Naive B cell (primary cell): ENCODE measurements at regions not wholly inside any gene's neighbourhood (a gene's known extent, or its start where the extent isn't known, plus 50 kb on each side); places are given as distances from the start of the nearest gene placed in this dataset.
"Not testable (repeated sequence)": the region's sequence is repeated elsewhere in the genome, so short reads cannot be mapped to it uniquely, and the experiment has no call there.

Experiments
- ATAC-seq, 2 donors: fragments of 150-1000 bp; cut with Tn5 transposase; 2 replicates each; pipeline ENCODE4 v1.10.0; 2021; ENCODE audit warnings: low read depth in 2 of 2, mild to moderate bottlenecking in 2 of 2, moderate library complexity in 2 of 2
- DNase-seq: peaks from one replicate; pipeline ENCODE4 v3.0.0; 2022
- H3K27ac Mint-ChIP-seq, 6 donors: one replicate each; pipeline ENCODE4 v1.8.0; 2020 to 2022; ENCODE audit warnings: mild to moderate bottlenecking in 6 of 6, mixed read lengths in 6 of 6, moderate library complexity in 5 of 6, inconsistent platforms in 2 of 6
- H3K27me3 Mint-ChIP-seq, 3 donors: one replicate each; pipeline ENCODE4 v1.8.0; 2021 to 2022; ENCODE audit warnings: mixed read lengths in 3 of 3, mild to moderate bottlenecking in 1 of 3
- H3K36me3 Mint-ChIP-seq, 2 donors: one replicate each; pipeline ENCODE4 v1.8.0; 2020 to 2022; ENCODE audit warnings: mixed read lengths in 2 of 2, inconsistent platforms in 1 of 2, mild to moderate bottlenecking in 1 of 2
- H3K4me1 Mint-ChIP-seq, 3 donors: one replicate each; pipeline ENCODE4 v1.8.0; 2020 to 2022; ENCODE audit warnings: mixed read lengths in 3 of 3, inconsistent platforms in 1 of 3, mild to moderate bottlenecking in 1 of 3, moderate library complexity in 1 of 3
- H3K4me3 Mint-ChIP-seq, 8 donors: one replicate each; pipeline ENCODE4 v1.8.0; 2020 to 2022; ENCODE audit warnings: mild to moderate bottlenecking in 8 of 8, mixed read lengths in 8 of 8, moderate library complexity in 8 of 8, inconsistent platforms in 2 of 8
- H3K9me3 Mint-ChIP-seq, 7 donors: one replicate each; pipeline ENCODE4 v1.8.0; 2020 to 2022; ENCODE audit warnings: mixed read lengths in 7 of 7, mild to moderate bottlenecking in 5 of 7, inconsistent platforms in 2 of 7, moderate library complexity in 1 of 7

GRCh38 chr6:78646542-78647415 lies 220.6 kb upstream of the IRAK1BP1 start:
- not testable (repeated sequence) for H3K27ac Mint-ChIP-seq, H3K4me1 Mint-ChIP-seq, ATAC-seq, H3K36me3 Mint-ChIP-seq, H3K4me3 Mint-ChIP-seq, H3K27me3 Mint-ChIP-seq, DNase-seq
- H3K9me3 Mint-ChIP-seq = peaks cover 5 to 27% (median 14%) of the 10 kb centered on the region in 7 donors

DNA sequence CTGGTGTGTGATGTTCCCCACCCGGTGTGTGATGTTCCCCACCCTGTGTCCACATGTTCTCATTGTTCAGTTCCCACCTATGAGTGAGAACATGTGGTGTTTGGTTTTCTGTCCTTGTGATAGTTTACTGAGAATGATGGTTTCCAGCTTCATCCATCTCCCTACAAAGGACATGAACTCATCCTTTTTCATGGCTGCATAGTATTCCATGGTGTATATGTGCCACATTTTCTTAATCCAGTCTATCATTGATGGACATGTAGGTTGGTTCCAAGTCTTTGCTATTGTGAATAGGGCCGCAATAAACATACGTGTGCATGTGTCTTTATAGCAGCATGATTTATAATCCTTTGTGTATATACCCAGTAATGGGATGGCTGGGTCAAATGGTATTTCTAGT lies 201.5 kb upstream of the IRAK1BP1 start:
- not testable (repeated sequence) for H3K4me3 Mint-ChIP-seq, H3K27ac Mint-ChIP-seq, H3K4me1 Mint-ChIP-seq, H3K9me3 Mint-ChIP-seq, H3K27me3 Mint-ChIP-seq, DNase-seq, ATAC-seq, H3K36me3 Mint-ChIP-seq

GRCh38 chr6:78666764-78667163 lies 200.6 kb upstream of the IRAK1BP1 start:
- no peaks in the 10 kb centered on the region for H3K4me1 Mint-ChIP-seq
- no peak for DNase-seq
- peaks cover 0 to 2% (median 0%) of the 10 kb centered on the region in 7 donors for H3K9me3 Mint-ChIP-seq
- H3K36me3 Mint-ChIP-seq = no peaks in the 10 kb centered on the region
- no peak overlapping the region for H3K4me3 Mint-ChIP-seq
- H3K27me3 Mint-ChIP-seq = peaks cover 0 to 4% (median 0%) of the 10 kb centered on the region in 3 donors
- no peak overlapping the region for H3K27ac Mint-ChIP-seq
- no peak for ATAC-seq

GRCh38 chr6:78670156-78670555 lies 197.2 kb upstream of the IRAK1BP1 start:
- DNase-seq (no peak), ATAC-seq (no peak)
- Mint-ChIP-seq H3K4me3 (no peak overlapping the region), H3K9me3 (peaks cover 0 to 5% (median 2%) of the 10 kb centered on the region in 7 donors), H3K27me3 (peaks cover 0 to under 1% (median 0%) of the 10 kb centered on the region in 3 donors), H3K36me3 (no peaks in the 10 kb centered on the region), H3K4me1 (no peaks in the 10 kb centered on the region), H3K27ac (no peak overlapping the region)

DNA sequence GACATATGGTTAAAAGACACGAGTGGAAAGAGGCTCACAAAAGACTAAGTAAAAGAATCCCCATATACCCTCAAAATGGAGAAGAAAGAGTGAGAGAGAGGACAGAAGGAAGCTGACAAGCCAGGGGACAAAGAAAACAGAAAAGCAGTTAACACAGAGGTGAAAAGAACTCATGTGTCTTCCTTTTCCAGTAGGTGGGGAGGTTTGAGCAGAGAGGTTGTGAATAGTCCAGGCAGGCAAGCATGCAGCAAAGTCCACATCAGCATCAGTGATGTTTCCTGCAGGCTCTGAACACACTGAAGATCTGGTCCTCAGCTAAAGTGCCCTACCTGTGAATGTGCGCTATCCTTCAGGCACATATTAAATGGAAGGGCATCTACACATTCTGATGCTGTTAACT lies 196.5 kb upstream of the IRAK1BP1 start:
- DNase-seq (no peak), ATAC-seq (no peak)
- Mint-ChIP-seq H3K27ac (no peak overlapping the region), H3K36me3 (peaks cover 0 to 1% of the 10 kb centered on the region in 2 donors), H3K4me3 (no peak overlapping the region), H3K4me1 (no peaks in the 10 kb centered on the region), H3K27me3 (no peaks in the 10 kb centered on the region), H3K9me3 (peaks cover 0 to 5% (median 4%) of the 10 kb centered on the region in 7 donors)

DNA sequence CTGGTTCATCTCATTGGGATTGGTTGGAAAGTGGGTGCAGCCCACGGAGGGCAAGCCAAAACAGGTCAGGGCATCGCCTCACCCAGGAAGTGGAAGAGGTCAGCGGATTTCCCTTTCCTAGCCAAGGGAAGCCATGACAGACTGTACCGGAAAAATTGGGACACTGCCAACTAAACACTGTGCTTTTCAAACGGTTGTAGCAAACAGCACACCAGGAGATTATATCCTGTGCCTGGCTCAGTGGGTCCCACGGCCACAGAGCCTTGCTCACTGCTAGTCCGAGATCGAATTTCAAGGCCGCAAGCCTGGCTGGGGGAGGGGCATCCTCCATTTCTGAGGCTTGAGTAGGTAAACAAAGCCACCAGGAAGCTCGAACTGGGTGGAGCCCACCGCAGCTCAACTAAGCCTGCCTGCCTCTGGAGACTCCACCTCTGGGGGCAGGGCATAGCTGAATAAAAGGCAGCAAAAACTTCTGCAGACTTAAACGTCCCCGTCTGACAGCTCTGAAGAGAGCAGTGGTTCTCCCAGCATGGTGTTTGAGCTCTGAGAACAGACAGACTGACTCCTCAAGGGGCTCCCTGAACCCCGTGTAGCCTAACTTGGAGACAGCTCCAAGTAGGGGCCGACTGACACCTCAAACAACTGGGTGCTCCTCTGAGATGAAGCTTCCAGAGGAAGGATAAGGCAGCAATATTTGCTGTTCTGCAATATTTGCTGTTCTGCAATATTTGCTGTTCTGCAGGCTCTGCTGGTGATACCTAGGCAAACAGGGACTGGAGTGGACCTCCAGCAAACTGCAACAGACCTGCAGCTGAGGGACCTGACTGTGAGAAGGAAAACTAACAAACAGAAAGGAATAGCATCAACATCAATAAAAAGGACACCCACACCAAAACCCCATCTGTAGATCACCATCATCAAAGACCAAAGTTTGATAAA lies 191.0 kb upstream of the IRAK1BP1 start:
- H3K4me1 Mint-ChIP-seq, ATAC-seq, H3K27me3 Mint-ChIP-seq, DNase-seq, H3K4me3 Mint-ChIP-seq, H3K27ac Mint-ChIP-seq, H3K36me3 Mint-ChIP-seq: not testable (repeated sequence)
- H3K9me3 Mint-ChIP-seq = peaks cover 5 to 23% (median 13%) of the 10 kb centered on the region in 7 donors

DNA sequence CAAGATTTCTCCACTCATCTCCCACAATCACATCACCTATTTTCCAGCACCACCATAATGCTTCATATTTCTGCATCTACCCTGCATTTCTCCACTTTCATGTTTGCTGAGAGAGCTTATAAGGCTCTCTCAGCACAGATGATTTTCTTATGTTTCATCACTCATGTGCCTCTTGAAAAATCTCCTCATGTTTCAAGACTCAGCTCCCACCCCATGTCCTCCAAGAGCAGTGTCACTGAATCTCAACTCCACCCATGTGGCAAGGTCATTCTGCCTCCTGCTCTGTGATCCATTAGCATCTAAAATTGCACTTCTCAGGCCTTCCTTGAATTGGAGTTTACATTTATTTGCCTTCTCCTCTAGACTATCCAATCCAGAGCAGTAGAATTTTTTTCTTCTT lies 178.7 kb upstream of the IRAK1BP1 start:
- no peak overlapping the region for H3K27ac Mint-ChIP-seq

GRCh38 chr6:78693835-78694234 lies 173.5 kb upstream of the IRAK1BP1 start:
- no peak for DNase-seq
- no peak for ATAC-seq
- H3K4me1 Mint-ChIP-seq = no peaks in the 10 kb centered on the region
- peaks cover 0 to 11% (median 3%) of the 10 kb centered on the region in 7 donors for H3K9me3 Mint-ChIP-seq
- no peak overlapping the region for H3K4me3 Mint-ChIP-seq
- no peaks in the 10 kb centered on the region for H3K27me3 Mint-ChIP-seq
- H3K27ac Mint-ChIP-seq = no peak overlapping the region
- no peaks in the 10 kb centered on the region for H3K36me3 Mint-ChIP-seq

More for the DNA sequence above, 178.7 kb upstream of the IRAK1BP1 start:
- no peak for DNase-seq
- H3K27me3 Mint-ChIP-seq = no peaks in the 10 kb centered on the region
- H3K9me3 Mint-ChIP-seq = peaks cover 2 to 9% (median 3%) of the 10 kb centered on the region in 7 donors
- no peaks in the 10 kb centered on the region for H3K4me1 Mint-ChIP-seq
- ATAC-seq = no peak
- no peaks in the 10 kb centered on the region for H3K36me3 Mint-ChIP-seq
- H3K4me3 Mint-ChIP-seq = no peak overlapping the region

- not testable (repeated sequence) for H3K36me3 Mint-ChIP-seq, H3K27me3 Mint-ChIP-seq, DNase-seq, H3K27ac Mint-ChIP-seq, ATAC-seq, H3K4me3 Mint-ChIP-seq, H3K9me3 Mint-ChIP-seq, H3K4me1 Mint-ChIP-seq
Observed at GRCh38 chr6:78694628-78695027, 172.7 kb upstream of the IRAK1BP1 start.

- Mint-ChIP-seq H3K36me3 (no peaks in the 10 kb centered on the region), H3K27ac (no peak overlapping the region)
Observed at GRCh38 chr6:78700991-78701390, 166.4 kb upstream of the IRAK1BP1 start.

GRCh38 chr6:78701407-78701806 lies 165.9 kb upstream of the IRAK1BP1 start:
- Mint-ChIP-seq H3K27ac (no peak overlapping the region), H3K27me3 (no peaks in the 10 kb centered on the region), H3K36me3 (no peaks in the 10 kb centered on the region), H3K9me3 (peaks cover 0 to 7% (median 2%) of the 10 kb centered on the region in 7 donors), H3K4me1 (no peaks in the 10 kb centered on the region), H3K4me3 (no peak overlapping the region)
- no peak for ATAC-seq
- DNase-seq = no peak

More at GRCh38 chr6:78700991-78701390, 166.4 kb upstream of the IRAK1BP1 start:
- DNase-seq (no peak), ATAC-seq (no peak)
- H3K27me3 Mint-ChIP-seq = no peaks in the 10 kb centered on the region
- H3K9me3 Mint-ChIP-seq = peaks cover 0 to 7% (median 2%) of the 10 kb centered on the region in 7 donors
- no peak overlapping the region for H3K4me3 Mint-ChIP-seq
- no peaks in the 10 kb centered on the region for H3K4me1 Mint-ChIP-seq

DNA sequence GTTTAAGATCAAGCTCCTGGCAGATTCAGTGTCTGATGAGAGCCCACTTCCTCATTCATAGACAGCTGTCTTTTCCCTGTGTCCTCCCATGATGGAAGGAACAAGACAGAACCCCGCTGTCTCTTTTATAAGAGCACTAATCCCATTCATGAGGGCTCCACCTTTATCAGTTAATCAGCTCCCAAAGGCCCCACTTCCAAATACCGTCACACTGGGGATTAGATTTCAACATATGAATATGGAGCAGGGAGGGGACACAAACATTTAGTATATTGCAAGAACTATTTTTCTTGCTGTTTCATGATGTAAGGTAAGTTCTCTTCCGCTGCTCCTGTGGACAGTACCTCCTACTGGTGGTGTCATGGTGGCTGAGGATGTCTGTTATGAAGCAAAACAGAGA lies 158.3 kb upstream of the IRAK1BP1 start:
- Mint-ChIP-seq H3K9me3 (peaks cover 0 to 4% (median 0%) of the 10 kb centered on the region in 7 donors), H3K27ac (no peak overlapping the region), H3K4me1 (no peaks in the 10 kb centered on the region), H3K4me3 (no peak overlapping the region), H3K36me3 (no peaks in the 10 kb centered on the region), H3K27me3 (no peaks in the 10 kb centered on the region)
- ATAC-seq = no peak
- DNase-seq = no peak

GRCh38 chr6:78713564-78713963 lies 153.8 kb upstream of the IRAK1BP1 start:
- Mint-ChIP-seq H3K4me3 (no peak overlapping the region), H3K9me3 (peaks cover 0 to 4% (median 0%) of the 10 kb centered on the region in 7 donors), H3K4me1 (no peaks in the 10 kb centered on the region), H3K27ac (no peak overlapping the region), H3K36me3 (no peaks in the 10 kb centered on the region), H3K27me3 (no peaks in the 10 kb centered on the region)
- DNase-seq (no peak), ATAC-seq (no peak)
